Left kidney (tissue), 1 donor: ENCODE measurements at regions not wholly inside any gene's neighbourhood (a gene's known extent, or its start where the extent isn't known, plus 50 kb on each side); places are given as distances from the start of the nearest gene placed in this dataset.
"Not testable (repeated sequence)": the region's sequence is repeated elsewhere in the genome, so short reads cannot be mapped to it uniquely, and the experiment has no call there.

ENCODE experiments used
- DNase-seq: peaks from one replicate; pipeline ENCODE4 v3.0.0-alpha.2; 2013

GRCh38 chr21:27885296-27885711 is 918.4 kb upstream of the ADAMTS5 start:
- no peak for DNase-seq

- not testable (repeated sequence) for DNase-seq
Measured at GRCh38 chr21:27881331-27881730, 914.4 kb upstream of the ADAMTS5 start.

- DNase-seq = not testable (repeated sequence)
Measured at GRCh38 chr21:27872411-27872810, 905.5 kb upstream of the ADAMTS5 start.

- not testable (repeated sequence) for DNase-seq
Measured at GRCh38 chr21:27870755-27871154, 903.9 kb upstream of the ADAMTS5 start.

- not testable (repeated sequence) for DNase-seq
Measured at GRCh38 chr21:27860314-27860955, 893.5 kb upstream of the ADAMTS5 start.

DNA sequence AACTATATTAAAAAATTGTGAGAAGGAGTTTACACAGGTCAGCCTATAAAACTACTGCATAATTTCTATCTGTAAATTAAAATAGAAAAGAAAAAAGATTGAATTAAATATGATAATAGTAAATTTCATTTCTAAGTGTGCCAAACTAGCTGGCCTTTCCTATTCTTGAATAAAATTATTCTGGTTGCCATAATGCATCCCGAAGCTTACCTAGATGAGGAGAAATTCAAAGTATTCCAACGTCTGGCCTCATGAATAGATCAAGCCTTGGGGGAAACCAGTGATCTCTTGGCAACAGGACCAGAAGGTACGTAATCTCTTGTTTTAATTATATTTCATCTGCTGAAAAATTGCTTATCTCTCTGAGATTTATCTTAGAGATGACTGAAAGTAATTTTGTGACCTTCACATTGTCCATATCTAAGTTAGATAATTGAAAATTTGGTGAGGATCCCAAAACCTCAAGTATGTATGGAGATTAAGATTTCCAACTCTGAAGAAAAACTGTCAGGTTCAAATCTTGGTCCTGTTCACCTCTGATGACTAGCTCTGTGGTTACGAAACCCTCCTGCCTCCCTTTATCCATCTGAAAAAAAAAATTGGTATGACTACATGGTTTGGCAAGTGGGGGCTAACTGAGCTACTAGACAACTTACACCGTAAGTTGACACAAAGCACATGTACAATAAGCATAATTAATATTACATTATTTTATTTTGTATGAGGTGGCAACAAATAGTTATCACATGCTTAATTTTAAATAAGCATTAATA is 891.4 kb upstream of the ADAMTS5 start:
- not testable (repeated sequence) for DNase-seq

GRCh38 chr21:27856988-27857387 is 890.1 kb upstream of the ADAMTS5 start:
- not testable (repeated sequence) for DNase-seq

- DNase-seq = no peak
Measured at GRCh38 chr21:27841084-27841672, 874.3 kb upstream of the ADAMTS5 start.

DNA sequence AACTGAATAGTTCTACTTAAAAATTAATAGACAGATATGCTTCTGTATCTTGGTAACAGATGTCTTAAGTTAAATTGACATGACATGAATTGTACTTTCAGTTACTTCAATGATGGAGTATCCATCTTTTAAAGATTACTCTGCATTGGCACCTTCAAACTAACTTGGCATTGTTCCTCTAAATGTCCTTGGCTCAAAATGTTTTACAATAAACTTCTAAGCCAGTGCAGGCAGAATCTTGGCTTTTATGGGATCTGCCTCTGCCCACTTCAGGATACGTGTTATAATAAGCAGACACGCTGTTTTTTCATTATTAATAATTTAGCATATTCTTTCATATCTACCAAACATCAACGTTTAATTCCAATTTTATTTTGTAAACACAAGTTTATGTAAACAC is 873.4 kb upstream of the ADAMTS5 start:
- no peak for DNase-seq

DNA sequence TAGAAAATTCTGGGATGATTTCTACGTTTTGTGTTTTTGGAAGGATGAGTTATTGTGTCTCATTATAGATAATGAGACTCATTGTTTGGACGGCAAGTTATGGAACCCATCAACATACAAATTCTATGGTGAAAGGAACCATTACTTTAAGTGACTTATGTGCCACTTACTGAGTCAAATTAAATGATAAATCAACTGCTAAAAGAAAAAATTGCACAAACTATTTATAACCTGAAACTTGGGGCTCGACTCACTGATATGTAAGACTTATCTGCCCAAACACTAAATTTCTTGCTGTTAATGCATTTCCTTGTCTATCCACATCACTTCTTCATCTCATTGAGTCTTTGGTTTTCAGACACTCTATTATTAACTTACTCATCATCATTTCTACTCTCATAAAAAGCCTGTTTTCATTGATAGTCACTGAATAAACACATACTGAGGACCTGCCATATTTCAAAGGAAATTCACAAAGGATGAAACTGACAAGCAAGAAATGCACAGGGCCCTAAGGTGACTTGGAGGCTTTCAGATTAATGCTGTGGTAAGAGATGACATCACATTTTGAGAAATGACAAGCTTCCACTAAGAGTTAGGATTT is 872.7 kb upstream of the ADAMTS5 start:
- DNase-seq = no peak

DNA sequence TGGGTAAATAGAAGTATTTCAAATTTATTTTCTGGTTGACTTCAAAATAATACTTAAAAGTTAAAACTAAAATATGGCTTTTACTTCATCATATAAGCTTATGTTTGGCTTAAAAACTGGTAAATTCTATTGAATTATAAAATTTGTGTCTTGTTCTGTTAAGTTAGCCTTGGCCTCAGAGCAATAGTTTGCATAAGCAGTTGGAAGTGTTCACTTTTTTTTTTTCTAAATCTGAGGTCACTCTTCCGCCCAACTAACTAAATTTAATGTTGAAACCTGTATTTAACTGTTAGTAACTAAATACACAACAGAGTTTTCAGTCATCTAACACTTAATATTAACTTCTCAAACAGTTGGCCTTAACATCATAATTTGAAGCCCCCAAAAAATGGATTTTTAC is 871.7 kb upstream of the ADAMTS5 start:
- no peak for DNase-seq

- DNase-seq = no peak
Measured at GRCh38 chr21:27837936-27838335, 871.0 kb upstream of the ADAMTS5 start.

DNA sequence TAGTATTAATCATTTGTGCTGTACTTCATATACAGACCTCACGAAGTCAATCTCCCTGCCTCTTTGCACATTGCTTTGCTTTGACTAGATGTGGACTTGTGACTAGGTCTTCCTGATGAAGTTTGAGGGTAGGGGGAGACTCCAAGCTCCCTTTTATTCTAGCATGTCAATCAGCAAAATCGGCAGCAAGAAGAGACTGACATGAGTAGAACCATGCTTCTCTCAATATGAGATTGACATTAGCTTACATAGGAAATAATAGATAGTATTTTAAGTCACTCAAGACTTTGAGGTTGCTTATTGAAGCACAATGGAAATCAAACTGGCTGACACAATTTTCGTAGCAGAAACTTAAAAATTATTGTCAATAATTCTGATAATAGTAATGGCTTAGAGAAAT is 866.4 kb upstream of the ADAMTS5 start:
- no peak for DNase-seq

GRCh38 chr21:27831816-27832569 is 865.1 kb upstream of the ADAMTS5 start:
- DNase-seq = no peak

DNA sequence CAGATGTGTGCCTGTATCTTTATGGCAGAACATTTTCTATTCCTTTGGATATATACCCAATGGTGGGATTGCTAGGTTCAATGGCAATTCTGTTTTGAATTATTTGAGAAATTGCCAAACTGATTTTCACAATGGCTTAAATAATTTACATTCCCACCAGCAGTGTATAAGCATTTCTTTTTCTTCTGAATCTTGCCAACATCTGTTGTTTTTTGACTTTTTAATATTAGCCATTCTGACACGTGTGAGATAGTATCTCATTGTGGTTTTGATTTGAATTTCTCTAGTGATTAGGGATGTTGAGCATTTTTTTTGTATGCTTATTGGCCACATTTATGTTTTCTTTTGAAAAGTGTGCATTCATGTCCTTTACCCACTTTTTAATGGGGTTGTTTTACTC is 864.3 kb upstream of the ADAMTS5 start:
- DNase-seq = no peak

- no peak for DNase-seq
Measured at GRCh38 chr21:27827972-27828371, 861.1 kb upstream of the ADAMTS5 start.

GRCh38 chr21:27825035-27825434 is 858.1 kb upstream of the ADAMTS5 start:
- no peak for DNase-seq

DNA sequence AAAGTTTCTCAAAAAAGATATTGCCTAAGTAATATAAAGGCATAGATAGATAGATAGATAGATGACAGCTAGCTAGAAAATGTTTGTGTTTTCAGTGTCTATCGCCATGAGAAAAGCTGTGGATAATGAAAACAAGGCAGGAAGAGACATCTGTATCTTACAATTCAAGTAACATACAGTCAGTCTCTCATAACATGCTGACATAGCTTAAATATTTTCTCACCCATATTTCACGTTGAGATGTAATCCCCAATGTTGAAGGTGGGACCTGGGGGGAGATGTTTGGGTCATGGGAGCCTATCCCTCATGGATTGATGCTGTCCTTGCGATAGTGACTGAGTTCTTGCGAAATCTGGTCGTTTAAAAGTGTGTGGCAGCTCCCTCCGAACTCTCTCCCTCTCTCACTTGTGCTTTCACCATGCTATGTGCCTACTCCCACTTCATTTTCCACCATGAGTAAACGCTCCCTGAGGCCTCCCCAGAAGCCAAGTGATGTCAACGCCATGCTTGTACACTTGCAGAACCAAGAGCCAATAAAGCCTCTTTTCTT is 856.8 kb upstream of the ADAMTS5 start:
- DNase-seq = no peak

DNA sequence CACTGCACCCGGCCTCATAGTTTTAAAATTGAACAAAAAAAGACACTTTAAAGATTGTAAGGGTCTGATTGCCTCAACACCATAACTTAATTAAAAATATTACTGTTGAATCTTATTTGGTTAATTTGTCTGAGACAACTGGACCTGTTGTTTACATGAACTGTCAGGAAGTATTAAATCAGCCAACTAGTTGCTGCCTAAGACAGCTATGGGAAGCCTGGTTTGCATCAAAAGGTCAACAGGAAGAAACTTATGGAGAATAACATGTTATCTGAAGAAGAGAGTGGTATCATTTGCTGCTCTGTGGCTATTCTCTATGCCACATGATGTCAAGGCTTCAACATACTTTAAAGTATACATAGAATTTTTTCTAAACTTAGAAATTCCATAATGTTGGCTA is 853.5 kb upstream of the ADAMTS5 start:
- no peak for DNase-seq

DNA sequence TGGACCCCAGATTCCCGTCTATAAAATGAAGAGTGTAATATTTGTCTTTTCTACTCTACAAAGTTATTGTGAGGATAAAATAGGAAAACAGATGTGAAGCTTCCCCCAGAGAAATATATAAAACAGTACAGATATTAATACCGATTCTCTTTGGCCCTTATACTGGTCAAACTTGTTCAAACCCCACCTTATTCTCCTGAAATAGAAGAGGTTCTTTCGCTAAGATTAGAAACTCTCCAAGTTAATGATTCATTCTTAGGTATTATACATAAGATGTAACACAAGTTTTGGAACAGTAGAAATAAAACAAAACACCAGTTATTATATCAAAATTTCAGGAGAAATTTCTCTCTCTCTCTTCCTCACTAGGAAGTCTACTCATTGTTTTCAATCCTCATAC is 852.4 kb upstream of the ADAMTS5 start:
- no peak for DNase-seq

GRCh38 chr21:27818847-27819246 is 852.0 kb upstream of the ADAMTS5 start:
- no peak for DNase-seq
